ENCODE measurements at regions not wholly inside any gene's neighbourhood (a gene's known extent, or its start where the extent isn't known, plus 50 kb on each side); places are given as distances from the start of the nearest gene placed in this dataset.

DNA sequence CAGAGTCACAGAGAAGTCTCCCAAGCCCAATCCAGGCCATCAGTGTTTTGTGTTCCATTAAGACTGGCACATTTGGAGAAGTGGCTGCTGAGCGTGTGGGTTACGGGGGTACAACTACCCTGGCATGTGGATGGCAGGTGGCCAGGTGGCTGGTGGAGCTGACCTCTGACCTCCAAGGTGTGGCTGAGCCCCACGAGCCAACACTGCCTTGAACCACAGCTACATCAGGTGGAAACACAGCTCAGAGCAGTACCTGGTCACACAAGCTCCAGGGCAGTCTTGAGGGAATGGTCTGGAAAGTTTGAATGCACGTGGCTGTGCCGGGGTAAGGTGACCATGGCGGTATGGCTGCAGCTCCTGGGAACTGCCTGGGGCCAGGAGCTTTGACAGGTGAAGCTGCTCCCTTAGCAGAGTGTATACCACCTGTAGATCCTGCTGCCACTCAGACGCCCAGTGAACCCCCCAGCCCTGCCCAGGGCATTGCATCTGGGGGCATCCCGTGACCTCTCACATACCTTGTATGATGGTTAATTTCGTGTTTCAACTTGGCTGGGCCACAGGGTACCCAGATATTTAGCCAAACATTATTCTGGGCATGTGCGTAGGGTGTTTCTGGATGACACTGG, 207.9 kb downstream of the GADD45G start:
- DNase-seq = no peak

- DNase-seq = no peak
These were observed 208.7 kb downstream of the GADD45G start for GRCh38 chr9:89813482-89813881.

DNA sequence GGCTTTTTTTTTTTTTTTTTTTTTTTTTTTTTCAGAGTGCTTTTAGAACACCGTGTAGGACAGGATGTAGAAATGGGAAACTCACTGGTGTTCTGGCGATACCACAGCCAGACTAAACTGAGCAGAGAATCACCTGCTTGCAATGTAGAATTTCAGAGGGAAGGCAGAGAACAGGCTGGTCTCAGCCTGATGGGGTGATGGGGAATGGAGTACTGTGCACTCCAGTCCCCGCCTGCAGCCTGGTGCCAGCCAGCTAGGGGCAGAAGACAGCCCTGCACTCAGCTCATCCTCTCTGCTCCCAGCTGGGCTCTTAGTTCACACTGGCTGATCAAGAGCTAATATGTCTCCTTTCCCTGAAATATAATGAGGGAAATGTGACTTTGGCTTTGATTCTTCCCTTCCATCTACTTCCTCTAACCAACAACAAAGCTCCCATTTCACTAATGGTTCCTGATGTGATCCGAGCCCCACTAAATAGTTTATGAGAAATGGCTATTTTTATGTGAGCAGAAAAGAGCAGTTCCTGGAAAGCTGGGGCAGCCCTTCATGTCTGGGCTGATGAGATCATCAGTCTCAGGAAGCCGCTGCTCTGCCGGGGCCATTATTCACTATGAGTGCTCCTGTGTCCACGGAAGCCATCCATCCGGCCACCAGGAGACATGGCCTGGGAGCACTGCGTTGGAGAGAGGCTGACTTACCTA, 209.7 kb downstream of the GADD45G start:
- DNase-seq = peak; percentile 53

DNA sequence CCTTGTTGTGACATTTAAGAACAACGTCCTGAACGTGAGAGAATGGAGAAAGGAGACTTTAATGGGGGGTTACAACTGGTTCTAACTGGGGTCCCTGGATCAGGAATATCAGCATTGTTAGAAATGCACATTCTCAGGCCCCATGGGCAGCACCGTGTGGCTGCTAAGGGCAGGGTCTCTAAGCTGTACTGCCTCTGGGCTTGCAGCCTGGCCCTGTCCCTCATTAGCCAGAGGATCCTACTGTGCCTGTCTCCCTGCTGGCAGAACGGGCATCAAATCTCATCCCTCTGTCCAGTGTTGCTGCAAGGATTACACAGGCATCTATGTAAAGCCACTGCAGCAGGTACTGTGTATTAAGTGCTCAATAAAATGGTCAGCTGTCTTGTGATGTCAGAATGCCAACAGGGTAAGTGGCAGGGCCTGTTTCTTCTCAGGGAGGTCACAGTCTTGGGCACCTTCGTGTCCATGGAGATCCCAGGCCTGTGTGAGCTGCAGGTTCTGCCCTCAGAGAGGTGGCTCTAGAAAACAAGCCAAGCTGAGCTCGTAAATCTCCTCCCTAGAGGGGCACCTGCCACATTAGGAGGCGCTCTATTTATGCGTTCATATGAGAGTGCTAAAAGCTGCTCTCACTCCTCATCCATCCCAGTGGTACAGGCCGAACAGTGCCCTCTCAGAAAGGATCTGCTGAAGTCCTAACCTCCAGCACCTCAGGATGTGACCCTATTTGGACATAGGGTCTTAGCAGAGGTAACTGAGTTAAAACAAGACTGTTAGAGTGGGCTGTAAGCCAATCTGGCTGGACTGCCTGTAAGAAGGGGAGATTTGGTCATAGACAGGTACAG, 210.5 kb downstream of the GADD45G start:
- DNase-seq = no peak

DNA sequence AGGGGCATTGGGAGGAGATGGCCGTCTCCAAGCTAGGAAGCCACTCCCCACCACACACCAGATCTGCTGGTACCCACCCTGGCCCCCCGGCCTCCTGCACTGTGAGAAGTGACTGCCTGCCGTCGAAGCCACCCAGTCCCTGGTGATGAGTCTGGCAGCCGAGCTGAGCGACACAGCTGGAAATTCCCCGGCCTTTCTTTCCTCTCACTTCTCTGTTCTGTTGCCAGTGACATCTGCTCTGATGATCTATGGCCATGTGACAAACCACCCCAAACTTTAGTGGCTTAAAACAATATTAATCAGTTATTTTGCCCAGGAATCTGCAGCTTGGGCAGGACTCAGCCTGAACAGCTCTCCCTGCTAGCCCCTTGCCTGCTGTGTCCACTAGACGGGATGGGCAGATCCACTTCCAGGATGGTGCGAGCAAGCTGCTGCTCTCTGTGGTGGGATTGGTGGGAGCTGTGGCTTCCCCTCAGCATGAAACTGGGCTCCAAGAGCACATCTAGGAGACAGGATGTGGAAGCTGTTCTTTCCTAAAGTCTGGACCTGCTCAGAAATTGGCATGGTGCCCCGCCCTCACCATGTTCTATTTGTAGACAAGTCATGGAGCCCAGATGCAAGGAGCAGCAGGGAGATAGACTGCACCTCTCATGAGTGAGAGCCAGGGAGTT, 211.2 kb downstream of the GADD45G start:
- DNase-seq = no peak

GRCh38 chr9:89817151-89817950, 212.5 kb downstream of the GADD45G start:
- DNase-seq = no peak

GRCh38 chr9:89820337-89820736, 215.5 kb downstream of the GADD45G start:
- DNase-seq = no peak

- DNase-seq = no peak
These were observed 216.3 kb downstream of the GADD45G start for GRCh38 chr9:89821081-89821480.

GRCh38 chr9:89822996-89823395, 218.2 kb downstream of the GADD45G start:
- no peak for DNase-seq

DNA sequence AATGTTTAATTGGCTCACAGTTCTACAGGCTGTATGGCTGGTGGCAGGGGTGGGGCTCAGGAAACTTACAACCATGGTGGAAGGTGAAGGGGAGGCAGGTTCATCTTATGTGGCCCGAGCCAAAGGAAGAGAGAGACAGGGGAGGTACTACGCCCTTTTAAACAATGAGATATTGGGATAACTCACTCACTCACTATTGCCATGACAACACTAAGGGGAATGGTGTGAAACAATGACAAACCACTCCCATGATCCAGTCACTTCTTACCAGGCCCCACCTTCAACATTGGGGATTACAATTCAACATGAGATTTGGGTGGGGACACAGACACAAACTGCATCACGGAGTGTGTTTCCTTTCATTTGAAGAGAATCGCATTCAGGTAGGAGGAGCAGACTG, 220.9 kb downstream of the GADD45G start:
- no peak for DNase-seq

- no peak for DNase-seq
These were observed 221.4 kb downstream of the GADD45G start for GRCh38 chr9:89826186-89826585.

GRCh38 chr9:89829346-89829745, 224.5 kb downstream of the GADD45G start:
- no peak for DNase-seq

GRCh38 chr9:89835666-89836065, 230.9 kb downstream of the GADD45G start:
- DNase-seq = no peak

DNA sequence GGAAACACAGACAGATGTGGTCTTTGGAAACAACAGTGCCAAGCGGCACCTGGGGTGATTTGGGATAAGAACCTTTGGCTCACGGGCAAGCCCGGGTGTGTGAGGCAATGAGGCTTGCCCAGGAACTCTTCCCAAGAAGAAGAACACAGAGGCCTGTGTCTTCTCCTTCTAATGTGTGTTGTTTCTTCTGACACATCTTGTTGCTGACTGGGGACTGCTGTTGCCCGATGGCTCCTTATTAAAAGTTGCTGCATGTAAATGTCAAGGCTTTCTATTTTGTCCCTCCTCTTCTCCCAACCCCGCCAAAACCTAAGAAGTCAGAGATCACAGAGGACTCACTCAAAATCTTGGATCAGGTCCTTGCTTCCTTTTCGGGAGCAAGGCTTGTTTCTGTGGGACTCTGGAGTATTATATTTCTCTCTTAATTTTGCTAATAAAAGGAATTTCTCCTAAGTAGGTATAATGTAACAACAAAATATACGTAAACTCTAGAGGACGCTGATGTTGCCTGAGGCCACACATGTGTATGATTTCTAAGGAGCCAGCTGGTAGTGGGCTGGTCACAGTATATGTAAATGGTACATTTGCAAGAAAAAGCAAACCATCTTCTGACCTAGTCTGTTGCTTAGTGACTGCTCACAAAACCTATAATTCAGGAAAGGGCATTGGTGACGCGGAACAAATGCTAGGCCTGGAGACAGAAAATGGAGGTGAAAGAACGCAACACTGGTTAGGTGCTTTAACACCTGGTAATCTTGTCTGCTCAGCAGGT, 232.5 kb downstream of the GADD45G start:
- no peak for DNase-seq

DNA sequence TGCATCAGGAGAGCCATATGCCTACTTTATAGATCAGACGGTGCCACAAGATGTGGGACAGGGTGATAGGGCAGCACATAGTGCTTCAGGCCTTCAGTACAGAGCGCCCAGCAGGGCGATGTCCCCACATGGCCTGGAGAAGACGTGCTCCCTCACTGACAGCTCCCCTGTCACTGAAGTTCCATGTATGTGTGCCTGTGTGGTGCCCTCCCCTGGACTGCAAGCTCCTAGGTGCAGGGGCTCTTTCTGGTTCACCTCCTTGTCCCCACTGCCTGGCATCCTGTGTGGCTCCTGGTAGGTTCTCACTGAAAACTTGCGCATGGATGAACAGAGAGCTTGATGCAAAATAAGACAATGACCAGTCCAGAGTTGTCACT, 233.1 kb downstream of the GADD45G start:
- no peak for DNase-seq

DNA sequence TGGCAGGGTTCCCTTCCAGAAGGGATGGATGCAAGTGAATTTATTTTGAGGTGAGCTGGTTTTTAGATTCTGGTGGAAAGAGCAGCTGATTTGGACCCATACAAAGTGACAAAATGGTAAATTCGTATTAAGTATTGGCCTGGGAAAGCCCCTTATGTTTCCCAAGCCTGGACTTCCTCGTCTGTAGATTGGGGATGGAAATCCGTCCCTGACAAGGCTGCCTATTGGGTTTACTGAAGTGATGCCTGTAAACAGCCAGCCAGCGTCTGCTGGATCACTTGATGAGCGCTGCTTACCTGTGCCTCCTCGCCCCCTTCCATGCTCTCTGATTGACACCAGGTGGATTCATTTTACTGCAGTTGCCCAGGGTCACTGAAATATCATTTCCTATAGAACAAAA, 233.8 kb downstream of the GADD45G start:
- DNase-seq = no peak

- no peak for DNase-seq
These were observed 234.6 kb downstream of the GADD45G start for GRCh38 chr9:89839449-89839848.

GRCh38 chr9:89839952-89840351, 235.1 kb downstream of the GADD45G start:
- DNase-seq = no peak

DNA sequence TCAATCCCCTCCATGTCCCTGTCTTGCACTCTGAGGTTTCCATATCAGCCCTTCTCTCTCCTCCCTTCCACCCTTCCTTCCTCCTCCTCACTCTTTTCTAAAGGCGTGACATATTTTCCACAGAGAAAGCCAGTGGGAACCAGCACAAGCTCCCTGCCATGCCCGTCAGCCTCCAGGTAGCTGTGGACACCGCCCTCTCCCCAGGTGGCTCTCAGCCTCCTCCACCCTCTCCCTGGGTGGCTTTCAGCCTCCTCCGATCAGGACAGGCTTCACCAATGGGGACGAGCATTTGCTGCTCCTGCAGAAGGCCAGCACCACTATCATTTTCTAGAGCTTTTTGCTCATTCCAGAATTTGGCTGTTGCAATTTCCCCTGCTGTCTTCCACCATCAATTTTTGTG, 236.6 kb downstream of the GADD45G start:
- no peak for DNase-seq

DNA sequence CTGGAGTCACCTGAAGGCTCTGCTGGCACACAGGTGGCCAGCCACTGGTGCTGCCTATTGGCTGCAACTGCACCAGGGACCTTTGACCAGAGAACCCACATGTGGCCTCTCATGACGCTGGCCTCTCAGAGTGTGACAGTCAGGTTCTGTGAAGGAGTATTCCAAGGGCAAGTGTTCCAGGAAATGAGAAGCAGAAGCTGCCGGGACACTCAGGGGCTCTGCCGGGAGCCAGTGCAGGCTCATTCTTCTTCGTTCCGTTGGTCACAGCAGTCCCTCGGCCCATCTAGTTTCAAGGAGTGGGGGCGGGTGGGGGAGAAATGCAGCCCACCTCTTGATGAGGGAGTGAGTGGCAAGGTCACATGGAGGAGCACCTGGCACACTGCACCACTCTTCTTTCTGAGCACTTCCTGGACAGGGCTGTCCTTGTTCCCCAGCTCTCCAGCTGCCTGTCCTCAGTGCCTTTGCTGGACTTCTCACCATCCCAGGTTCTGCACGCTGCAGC, 237.5 kb downstream of the GADD45G start:
- no peak for DNase-seq

DNA sequence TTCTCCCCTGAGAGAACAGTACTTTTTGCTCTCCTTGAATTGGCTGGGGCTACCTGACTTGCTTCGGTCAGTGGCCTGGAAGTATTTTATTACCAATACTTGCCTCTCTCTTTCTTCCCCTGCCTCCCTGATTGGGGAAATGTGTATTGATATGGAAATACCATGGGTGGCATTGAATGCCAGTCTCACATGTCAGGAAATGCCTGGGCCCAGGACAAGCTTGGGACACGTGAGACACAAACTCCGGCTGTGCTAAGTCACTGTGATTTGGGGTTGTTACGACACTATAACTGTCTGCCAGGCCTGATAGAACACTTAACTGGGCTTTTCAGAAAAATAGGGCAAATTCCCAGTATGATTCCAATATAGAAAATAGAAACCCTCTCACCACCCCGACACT, 238.3 kb downstream of the GADD45G start:
- no peak for DNase-seq
